HK-2 (cell line): ENCODE measurements at regions not wholly inside any gene's neighbourhood (a gene's known extent, or its start where the extent isn't known, plus 50 kb on each side); places are given as distances from the start of the nearest gene placed in this dataset.

Source experiments
- DNase-seq: peaks from one replicate; pipeline ENCODE4 v3.0.0-alpha.2; 2018; ENCODE audit not compliant: unreplicated experiment

GRCh38 chr1:55679971-55680370 is 464.8 kb upstream of the USP24 start:
- no peak for DNase-seq

- DNase-seq, result no peak
Observed at GRCh38 chr1:55673416-55673815, 458.3 kb upstream of the USP24 start.

GRCh38 chr1:55670331-55671082 is 455.3 kb upstream of the USP24 start:
- DNase-seq, result no peak

DNA sequence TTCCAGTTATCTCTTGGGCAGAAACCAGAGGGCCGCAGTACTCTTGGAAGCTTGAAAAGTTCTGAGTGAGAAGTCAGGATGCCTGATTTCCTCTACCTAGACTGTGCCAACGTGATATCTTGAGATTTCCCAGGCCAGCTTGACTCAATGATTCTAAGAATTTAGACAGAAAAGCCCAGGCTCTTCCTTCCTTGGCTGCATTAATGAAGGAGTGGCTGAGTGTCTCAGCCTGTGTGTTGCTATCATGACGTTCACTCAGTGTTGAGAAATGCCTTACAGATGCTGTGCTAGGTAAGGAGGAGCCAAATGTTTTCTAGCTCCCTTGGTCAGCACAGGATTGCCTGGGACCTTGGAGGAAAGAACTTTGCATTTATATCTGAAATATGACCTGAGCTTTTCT is 454.1 kb upstream of the USP24 start:
- no peak for DNase-seq

GRCh38 chr1:55662875-55663274 is 447.7 kb upstream of the USP24 start:
- DNase-seq, result no peak

GRCh38 chr1:55658917-55659316 is 443.8 kb upstream of the USP24 start:
- no peak for DNase-seq

DNA sequence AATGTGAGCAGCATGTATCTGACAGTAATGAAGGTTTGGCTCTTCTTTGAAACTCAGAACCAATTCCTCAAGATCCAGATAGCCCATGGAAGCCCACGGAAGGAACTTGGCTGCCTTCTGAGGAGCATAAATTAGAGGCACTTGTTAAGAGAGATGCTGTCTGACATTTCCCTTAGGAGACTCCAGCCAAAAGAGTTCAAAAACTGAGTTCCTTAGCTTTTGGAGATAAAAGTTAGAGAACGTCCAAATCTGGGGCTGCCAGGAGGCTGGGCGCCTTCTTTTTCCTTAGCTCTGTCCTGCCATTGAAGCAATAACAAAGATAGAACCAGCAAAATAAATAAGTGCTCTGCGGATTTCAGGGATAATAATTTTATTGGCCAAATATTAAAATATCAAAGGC is 439.6 kb upstream of the USP24 start:
- no peak for DNase-seq

DNA sequence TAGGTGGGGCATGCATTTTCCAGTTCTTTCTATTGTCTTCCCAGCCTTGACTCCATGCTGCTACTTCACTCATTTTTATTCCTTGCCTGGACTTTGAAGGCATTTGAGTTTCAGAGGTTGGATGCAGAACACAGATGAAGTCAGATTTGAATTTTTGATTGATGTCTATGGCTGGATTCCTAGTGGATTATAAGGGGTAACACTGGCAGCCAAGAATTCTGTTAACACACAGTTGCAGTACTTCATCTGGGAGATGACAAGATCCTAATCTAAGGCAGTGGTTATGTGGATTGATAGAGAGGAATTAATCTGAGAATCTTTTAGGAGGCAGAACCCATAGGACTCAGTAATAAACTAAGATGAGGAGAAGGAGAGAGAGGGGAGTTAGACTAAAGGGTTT is 439.0 kb upstream of the USP24 start:
- no peak for DNase-seq

DNA sequence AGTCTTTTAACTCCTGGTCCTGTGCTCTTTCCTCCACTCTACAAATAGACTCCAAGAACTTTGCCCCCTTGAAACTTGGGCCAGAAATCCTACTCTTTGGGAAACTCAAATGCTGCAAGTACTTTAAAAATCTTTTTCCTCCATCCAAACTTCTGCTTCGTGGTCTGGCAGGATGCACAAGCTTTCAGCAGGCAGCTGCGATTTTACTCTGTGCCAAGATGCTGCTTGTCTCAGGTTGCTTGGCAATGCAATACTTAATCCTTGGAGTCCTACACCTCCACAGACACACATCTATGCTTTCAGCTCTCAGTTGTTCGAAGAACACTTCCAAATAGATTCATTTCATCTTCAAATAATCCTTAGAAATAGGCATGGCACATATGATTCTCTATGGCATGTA is 435.3 kb upstream of the USP24 start:
- no peak for DNase-seq

- no peak for DNase-seq
Observed at GRCh38 chr1:55646181-55646580, 431.0 kb upstream of the USP24 start.

- DNase-seq, result no peak
Observed at GRCh38 chr1:55645270-55645669, 430.1 kb upstream of the USP24 start.

DNA sequence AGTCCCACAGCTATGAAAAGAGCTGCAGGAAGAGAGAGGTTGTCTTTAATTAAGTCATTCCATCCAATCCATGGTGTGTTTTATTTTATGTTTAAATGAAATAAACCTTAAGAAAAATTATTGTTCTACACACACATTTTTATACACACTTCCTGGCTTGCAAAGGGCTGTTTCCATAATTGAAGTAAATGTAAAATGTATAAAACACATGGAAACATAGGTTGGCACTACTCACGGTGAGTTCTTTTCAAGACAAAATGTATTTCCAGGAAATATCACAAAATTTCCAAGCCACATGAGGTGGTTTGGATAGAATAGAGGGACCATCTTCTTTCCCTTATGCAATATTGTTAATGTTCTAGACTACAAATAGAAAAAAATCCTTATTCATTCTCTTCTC is 426.8 kb upstream of the USP24 start:
- no peak for DNase-seq

DNA sequence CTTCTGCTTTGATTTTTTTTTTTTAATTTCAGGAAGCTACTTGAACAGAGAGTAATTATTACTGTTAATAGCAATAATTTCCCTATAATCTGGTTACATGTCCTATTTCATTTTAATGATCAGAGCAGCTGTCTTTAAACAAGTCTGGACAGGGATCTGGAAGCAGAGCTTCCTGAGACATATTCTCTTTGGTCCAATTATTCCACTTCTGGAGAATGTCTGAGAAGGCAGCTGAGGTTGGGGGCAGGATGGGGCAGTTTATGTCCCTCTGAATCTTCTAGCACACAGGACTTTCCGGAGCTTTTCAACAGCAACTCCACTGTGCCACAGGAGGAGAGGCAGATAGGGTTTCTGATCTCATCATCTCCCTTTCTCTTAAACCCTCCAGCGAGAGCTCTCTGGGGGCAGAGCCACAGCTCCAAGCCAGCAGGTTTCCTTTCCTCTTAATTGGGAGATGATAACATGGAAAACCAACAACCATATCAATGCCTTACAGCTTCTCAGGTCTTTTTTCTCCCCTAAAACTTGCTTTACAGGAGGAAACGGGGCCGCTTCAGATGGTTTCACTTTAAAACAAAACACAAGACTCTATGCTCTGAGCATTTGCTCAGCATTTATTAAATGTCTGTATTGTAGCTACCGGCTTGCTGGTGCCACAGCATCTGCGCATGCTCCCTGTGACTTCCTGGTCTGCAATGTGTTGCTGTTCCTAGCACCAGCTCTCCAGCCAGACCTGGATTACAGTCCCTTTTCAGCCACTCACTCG is 425.7 kb upstream of the USP24 start:
- no peak for DNase-seq

DNA sequence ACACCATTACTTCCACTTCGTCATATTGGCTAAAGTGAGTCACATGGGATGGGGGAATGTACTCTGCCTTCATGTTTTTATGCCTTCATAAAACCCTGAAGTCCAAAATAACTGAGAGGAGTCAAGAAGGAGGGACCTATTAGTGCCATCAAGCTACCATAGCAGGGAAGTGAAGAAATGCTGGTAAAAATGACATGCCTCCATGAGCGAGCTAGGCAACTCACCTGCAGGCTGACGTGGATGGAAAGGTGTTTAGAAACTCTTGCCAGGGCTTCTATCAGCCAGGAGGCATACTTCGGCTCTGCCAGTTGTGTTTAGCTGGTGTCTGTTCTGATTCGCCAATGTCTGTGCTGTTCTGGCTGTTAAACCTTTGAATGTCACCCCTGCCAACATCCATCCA is 424.4 kb upstream of the USP24 start:
- no peak for DNase-seq

DNA sequence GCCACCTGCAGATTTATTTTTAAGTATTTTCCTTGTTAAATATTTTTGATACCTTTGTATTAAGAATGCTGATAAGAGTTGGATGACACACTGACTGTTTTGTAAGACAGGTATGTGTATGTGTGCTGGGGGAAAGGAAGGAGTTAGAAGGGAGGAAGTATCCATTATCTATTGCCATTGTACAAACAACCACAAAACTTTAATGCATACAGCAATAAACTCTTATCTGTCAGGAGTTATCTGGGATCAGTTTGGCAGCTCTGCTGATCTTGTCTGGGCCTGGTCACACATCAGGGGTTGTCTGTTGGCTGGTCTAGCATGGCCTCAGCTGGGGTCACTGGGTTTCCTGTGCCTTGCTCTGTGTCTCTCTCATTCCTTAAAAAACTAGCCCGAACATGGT is 423.9 kb upstream of the USP24 start:
- no peak for DNase-seq

- no peak for DNase-seq
Observed at GRCh38 chr1:55636696-55637095, 421.5 kb upstream of the USP24 start.

DNA sequence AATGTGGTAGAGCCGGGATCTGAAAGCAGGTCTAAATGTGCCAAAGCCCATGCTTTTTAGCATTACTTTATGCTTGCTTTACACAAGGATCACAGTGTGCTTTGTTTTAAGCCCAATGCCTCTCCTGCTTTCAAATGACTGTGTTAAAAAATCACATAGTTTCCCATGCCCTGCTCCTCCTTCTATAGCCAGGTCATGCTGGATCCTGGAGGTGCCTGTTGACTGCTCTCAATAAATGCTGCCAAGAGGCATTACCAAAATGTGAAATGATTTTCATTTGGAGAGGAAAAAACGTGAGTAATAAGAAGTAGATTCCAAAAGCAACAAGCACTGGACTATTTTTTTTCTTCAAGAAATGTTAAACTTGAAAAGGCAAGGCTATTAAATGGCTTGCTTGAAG is 420.7 kb upstream of the USP24 start:
- no peak for DNase-seq

DNA sequence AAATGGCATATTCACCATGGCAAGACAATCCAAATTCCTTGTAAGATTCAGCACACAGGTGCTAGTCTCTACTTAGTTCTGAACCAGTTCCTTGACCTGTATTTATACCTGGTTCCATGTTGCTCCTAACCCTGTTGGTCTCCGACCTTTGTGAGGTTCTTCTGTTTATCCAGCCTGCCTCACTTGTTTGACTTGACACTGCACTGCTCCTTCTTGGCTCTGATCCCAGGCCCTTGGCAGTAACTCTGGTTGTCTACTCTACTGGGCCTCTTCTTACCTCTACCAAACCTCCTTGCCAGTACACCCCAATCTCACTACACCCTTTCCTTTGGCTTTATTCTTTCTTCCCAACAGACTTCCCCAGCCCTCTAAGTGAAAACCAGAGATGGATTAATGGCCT is 419.4 kb upstream of the USP24 start:
- no peak for DNase-seq

GRCh38 chr1:55632906-55633305 is 417.7 kb upstream of the USP24 start:
- no peak for DNase-seq

- DNase-seq, result no peak
Observed at GRCh38 chr1:55632058-55632457, 416.9 kb upstream of the USP24 start.

DNA sequence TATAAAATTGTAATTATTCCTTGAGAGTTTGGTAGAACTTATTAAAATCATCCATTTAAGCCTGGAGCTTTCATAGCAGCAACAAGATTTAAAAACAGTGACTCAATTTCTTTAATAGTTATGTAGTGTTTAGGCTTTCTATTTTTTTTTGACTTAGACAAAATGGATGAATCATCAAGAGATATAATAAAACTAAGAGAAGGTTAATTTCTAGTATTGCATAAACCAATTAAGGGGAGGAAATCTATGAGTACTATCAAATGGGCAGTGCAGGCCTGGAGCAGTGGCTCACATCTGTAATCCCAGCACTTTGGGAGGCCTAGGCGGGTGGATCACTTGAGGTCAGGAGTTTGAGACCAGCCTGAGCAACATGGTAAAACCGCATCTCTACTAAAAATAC is 416.3 kb upstream of the USP24 start:
- DNase-seq, result no peak

- DNase-seq, result no peak
Observed at GRCh38 chr1:55626326-55626725, 411.2 kb upstream of the USP24 start.

- no peak for DNase-seq
Observed at GRCh38 chr1:55624766-55625165, 409.6 kb upstream of the USP24 start.

DNA sequence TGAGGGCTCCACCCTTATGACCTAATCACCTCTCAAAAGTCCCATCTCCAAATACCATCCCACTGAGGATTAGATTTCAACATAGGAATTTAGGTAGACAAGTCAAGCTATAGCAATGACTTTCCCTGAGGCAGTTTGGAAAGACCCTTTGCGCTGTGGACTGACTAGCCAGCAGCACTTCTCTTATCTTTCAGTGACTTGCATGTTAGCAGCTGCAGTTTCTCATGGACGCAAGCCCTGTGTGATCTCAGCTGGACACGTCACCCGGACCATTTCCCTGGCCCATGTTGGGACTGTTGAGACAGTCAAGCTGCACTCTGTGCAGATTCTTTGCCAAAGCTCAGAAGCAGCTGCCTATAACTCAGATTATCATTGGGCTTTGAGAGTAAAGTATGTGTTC is 408.1 kb upstream of the USP24 start:
- no peak for DNase-seq
